BLaER1 (cell line): ENCODE measurements at regions not wholly inside any gene's neighbourhood (a gene's known extent, or its start where the extent isn't known, plus 50 kb on each side); places are given as distances from the start of the nearest gene placed in this dataset.
A peak's percentile ranks its signal among the peaks of the same experiment; 100 is the strongest.
"Not testable (repeated sequence)": the region's sequence is repeated elsewhere in the genome, so short reads cannot be mapped to it uniquely, and the experiment has no call there.

Source experiments
- H3K27ac ChIP-seq: shearing (Covaris generic); formaldehyde crosslinking; 2 replicates; pipeline ENCODE4 v1.8.1; 2022
- H3K27me3 ChIP-seq: shearing (Covaris generic); formaldehyde crosslinking; 2 replicates; pipeline ENCODE4 v1.8.1; 2022
- H3K36me3 ChIP-seq: shearing (Covaris generic); formaldehyde crosslinking; 2 replicates; pipeline ENCODE4 v1.8.1; 2022
- H3K4me1 ChIP-seq: shearing (Covaris generic); formaldehyde crosslinking; 2 replicates; pipeline ENCODE4 v1.8.1; 2022
- H3K4me2 ChIP-seq: shearing (Covaris generic); formaldehyde crosslinking; 2 replicates; pipeline ENCODE4 v1.8.1; 2022
- H3K4me3 ChIP-seq: shearing (Covaris generic); formaldehyde crosslinking; 2 replicates; pipeline ENCODE4 v1.8.1; 2022
- H3K9ac ChIP-seq: shearing (Covaris generic); formaldehyde crosslinking; 2 replicates; pipeline ENCODE4 v1.8.1; 2022
- H3K9me3 ChIP-seq: shearing (Covaris generic); formaldehyde crosslinking; 2 replicates; pipeline ENCODE4 v1.8.1; 2022
- H4K20me1 ChIP-seq: shearing (Covaris generic); formaldehyde crosslinking; 2 replicates; pipeline ENCODE4 v1.8.1; 2022
- Cebpa-rat ChIP-seq: shearing (Covaris generic); IDR thresholded peaks from 2 replicates; pipeline ENCODE4 v1.8.1; 2022

DNA sequence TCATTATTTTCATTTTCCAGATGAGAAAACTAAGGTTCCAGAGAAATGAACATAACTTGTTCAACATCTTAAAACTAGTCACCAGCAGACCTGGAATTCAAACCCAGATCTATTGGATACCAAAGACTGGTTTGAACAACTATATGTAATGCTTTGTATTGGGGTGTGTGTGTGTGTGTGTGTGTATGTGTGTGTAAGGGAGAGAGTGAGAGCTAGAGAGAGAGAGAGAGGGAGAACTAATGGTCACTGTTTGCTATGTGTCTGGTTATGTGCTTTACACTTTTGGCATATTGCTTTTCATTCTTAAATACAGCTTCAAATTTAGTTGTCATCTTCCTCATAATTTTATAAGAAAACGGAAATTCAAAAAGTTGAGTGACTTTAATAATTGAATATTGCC is 134.7 kb upstream of the ZNF217 start:
- TF ChIP-seq Cebpa-rat = no peak
- no peak overlapping the region for H3K9ac ChIP-seq
- H3K36me3 ChIP-seq = no peaks in the 10 kb centered on the region
- no peaks in the 10 kb centered on the region for H4K20me1 ChIP-seq
- H3K4me1 ChIP-seq = peaks cover 32% of the 10 kb centered on the region
- H3K27ac ChIP-seq = no peak overlapping the region
- H3K27me3 ChIP-seq = no peaks in the 10 kb centered on the region
- H3K4me3 ChIP-seq = no peak overlapping the region
- H3K4me2 ChIP-seq = no peak overlapping the region
- H3K9me3 ChIP-seq = peaks cover 10% of the 10 kb centered on the region

DNA sequence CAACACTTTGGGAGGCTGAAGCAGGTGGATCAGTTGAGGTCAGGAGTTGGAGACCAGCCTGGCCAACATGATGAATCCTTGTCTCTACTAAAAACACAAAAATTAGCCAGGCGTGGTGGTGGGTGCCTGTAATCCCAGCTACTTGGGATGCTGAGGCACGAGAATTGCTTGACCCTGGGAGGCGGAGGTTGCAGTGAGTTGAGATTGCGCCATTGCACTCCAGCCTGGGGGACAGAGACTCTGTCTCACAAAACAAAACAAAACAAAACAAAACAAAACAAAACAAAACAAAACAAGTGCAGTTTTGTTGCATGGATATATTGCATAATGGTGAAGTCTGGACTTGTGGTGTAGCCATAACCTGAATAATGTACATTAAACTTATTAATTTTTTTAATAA is 133.6 kb upstream of the ZNF217 start:
- H3K4me3 ChIP-seq, H3K4me2 ChIP-seq, H3K27me3 ChIP-seq, H3K9ac ChIP-seq, H3K36me3 ChIP-seq, H4K20me1 ChIP-seq, H3K9me3 ChIP-seq, H3K27ac ChIP-seq: not testable (repeated sequence)
- H3K4me1 ChIP-seq = peaks cover 32% of the 10 kb centered on the region

- no peaks in the 10 kb centered on the region for H3K9me3 ChIP-seq
- no peak overlapping the region for H3K9ac ChIP-seq
- no peaks in the 10 kb centered on the region for H3K36me3 ChIP-seq
- H3K4me2 ChIP-seq = no peak overlapping the region
- H3K27me3 ChIP-seq = no peaks in the 10 kb centered on the region
- H3K27ac ChIP-seq = no peak overlapping the region
- no peak overlapping the region for H3K4me3 ChIP-seq
- H3K4me1 ChIP-seq = peaks cover 32% of the 10 kb centered on the region
- no peak for TF ChIP-seq Cebpa-rat
- H4K20me1 ChIP-seq = no peaks in the 10 kb centered on the region
Measured at GRCh38 chr20:53725575-53725970, 131.9 kb upstream of the ZNF217 start.

DNA sequence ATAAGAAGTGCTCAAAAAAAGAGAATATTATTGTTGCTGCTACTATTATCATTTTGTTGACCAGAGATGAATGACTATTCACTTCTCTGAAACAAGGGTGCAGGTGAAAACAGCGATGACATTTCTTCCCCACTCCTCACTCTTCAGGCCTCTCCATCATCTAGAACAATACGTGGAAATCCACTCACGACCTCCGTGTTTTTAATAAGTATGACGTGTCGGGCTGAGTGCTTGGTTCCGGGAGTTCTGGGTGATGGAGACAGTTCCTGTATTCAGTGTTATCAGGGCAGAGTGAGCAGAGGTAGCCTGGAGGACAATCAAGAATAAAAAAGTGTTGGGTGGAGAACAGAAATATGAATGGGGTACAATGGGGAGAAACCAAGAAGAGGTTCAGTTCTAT is 130.0 kb upstream of the ZNF217 start:
- Histone ChIP-seq H3K27ac (no peak overlapping the region), H3K4me3 (no peak overlapping the region), H3K9me3 (no peaks in the 10 kb centered on the region), H3K36me3 (no peaks in the 10 kb centered on the region), H4K20me1 (no peaks in the 10 kb centered on the region), H3K9ac (no peak overlapping the region), H3K4me2 (no peak overlapping the region), H3K4me1 (peaks cover 14% of the 10 kb centered on the region), H3K27me3 (no peaks in the 10 kb centered on the region)
- TF ChIP-seq Cebpa-rat = no peak

DNA sequence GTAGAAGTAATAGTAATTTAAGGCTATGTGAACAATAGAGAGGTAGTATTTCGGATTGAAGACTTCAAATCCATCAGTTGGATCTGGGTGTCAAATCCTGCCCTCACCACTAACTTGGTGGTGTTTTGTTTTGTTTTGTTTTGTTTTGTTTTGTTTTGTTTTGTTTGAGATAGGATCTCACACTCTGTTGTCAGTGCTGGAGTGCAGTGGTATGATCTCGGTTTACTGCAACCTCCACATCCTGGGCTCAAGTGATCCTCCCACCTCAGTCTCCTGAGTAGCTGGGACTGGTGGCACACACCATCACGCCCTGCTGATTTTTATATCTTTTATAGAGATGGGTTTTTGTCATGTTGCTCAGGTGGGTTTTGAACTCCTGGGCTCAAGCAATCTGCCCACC is 129.4 kb upstream of the ZNF217 start:
- H3K9me3 ChIP-seq = no peaks in the 10 kb centered on the region
- TF ChIP-seq Cebpa-rat = no peak
- H3K36me3 ChIP-seq = no peaks in the 10 kb centered on the region
- H3K9ac ChIP-seq = no peak overlapping the region
- H3K4me3 ChIP-seq = no peak overlapping the region
- H3K4me1 ChIP-seq = peaks cover 14% of the 10 kb centered on the region
- H3K4me2 ChIP-seq = no peak overlapping the region
- no peaks in the 10 kb centered on the region for H3K27me3 ChIP-seq
- H4K20me1 ChIP-seq = no peaks in the 10 kb centered on the region
- H3K27ac ChIP-seq = no peak overlapping the region

DNA sequence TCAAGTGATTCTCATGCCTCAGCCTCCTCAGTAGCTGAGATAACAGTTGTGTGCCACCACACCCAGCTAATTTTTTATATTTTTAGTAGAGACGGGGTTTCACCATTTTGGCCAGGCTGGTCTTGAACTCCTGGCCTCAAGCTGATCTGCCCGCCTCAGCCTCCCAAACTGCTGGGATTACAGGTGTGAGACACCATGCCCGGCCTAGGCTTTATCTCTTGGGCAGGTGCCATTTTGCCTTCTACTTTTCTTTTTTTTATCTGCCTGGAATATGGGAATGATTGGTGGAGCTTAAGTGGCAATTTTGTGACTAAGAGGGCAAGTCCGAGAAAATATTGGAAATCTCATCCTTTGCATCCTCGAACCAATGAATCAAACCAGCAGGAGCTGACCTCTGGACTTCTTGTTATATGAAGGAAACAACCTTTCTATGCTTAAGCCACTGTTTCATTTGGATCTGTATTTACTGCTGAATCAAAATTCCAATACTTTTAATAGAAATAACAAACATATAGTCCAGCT is 128.9 kb upstream of the ZNF217 start:
- Histone ChIP-seq H3K27ac (no peak overlapping the region), H3K4me1 (peaks cover 14% of the 10 kb centered on the region), H3K4me3 (no peak overlapping the region), H3K9ac (no peak overlapping the region), H3K4me2 (no peak overlapping the region), H3K9me3 (no peaks in the 10 kb centered on the region), H4K20me1 (no peaks in the 10 kb centered on the region), H3K36me3 (no peaks in the 10 kb centered on the region), H3K27me3 (no peaks in the 10 kb centered on the region)
- TF ChIP-seq Cebpa-rat = no peak

DNA sequence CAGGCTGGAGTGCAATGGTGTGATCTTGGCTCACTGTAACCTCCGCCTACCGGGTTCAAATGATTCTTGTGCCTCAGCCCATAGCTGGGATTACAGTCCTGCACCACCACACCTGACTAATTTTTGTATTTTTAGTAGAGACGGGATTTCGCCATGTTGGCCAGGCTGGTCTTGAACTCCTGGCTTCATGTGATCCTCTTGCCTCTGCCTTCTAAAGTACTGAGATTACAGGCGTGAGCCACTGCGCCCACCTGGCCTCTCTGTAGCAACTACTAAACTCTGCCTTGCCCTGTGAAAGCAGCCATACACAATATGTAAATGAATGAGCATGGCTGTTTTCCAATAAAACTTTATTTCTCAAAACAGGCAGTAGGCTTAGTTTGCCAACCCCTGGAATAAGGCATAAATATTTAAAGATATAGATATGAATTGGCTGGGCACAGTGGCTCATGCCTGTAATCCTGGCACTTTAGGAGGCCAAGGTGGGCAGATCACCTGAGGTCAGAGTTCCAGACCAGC is 127.9 kb upstream of the ZNF217 start:
- H3K27ac ChIP-seq, H3K36me3 ChIP-seq, H3K9ac ChIP-seq, H4K20me1 ChIP-seq, H3K4me3 ChIP-seq, H3K27me3 ChIP-seq, H3K9me3 ChIP-seq: not testable (repeated sequence)
- Histone ChIP-seq H3K4me2 (peak overlapping the region; percentile 9), H3K4me1 (peaks cover 14% of the 10 kb centered on the region)

DNA sequence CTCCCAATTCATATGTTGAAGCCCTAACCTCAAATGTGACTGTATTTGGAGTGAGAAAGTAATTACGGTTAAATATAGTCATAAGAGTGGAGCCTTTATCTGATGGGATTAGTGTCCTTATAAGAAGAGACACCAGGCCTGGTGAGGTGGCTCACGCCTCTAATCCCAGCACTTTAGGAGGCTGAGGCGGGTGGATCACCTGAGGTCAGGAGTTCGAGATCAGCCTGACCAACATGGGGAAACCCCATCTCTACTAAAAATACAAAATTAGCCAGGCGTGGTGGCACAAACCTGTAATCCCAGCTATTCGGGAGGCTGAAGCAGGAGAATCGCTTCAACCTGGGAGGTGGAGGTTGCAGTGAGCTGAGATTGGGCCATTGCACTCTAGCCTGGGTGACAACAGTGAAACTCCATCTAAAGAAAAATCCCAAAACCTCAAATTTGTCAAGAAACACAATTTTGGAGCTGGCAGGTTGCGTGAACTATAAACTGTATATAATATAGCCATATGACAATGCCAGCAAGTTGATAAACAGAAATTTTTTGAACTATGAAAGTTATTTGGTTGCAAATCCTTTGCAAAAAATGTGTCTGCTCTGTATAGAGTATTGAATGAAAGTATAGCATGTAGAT is 125.6 kb upstream of the ZNF217 start:
- not testable (repeated sequence) for H3K9ac ChIP-seq, H3K9me3 ChIP-seq, H3K27me3 ChIP-seq, H4K20me1 ChIP-seq, H3K4me2 ChIP-seq, H3K36me3 ChIP-seq, H3K27ac ChIP-seq, H3K4me1 ChIP-seq, H3K4me3 ChIP-seq

DNA sequence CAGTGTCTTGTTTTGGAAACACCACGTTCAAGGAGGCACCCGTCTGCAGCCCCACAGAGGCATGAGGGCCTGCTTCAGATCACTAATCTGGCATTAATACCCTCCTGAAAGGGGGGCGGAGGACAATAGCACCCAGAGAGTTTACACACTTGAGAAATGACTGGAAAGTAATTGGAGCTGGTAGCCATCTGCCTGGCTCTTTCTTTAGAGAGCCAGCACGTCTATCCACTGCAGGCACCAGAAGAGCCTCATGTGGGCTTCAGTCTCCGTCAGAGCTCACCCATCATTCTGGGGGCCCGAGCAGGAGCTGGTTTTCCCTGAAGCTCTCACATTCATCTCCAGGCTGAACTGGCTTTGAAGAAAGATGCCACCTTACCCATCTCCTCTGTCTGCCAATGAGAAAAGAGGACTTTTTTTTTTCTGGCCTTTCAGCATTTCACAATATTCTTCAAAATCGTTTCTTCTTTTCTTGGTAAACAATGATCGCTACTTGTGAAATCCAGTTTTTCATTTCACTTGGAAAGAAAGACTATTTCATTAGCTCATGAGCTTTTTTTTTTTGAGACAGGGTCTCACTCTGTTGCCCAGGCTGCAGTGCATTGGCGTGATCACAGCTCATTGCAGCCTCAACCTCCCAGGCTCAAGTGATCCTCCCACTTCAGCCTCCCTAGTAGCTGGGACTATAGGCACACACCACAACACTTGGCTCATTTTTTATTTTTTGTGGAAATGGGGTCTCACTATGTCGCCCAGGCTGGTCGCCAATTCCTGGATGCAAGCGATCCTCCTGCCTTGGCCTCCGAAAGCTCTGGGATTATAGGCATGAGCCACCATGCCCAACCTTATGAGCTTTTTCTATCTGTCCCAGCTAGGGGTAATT is 124.7 kb upstream of the ZNF217 start:
- Histone ChIP-seq H4K20me1 (no peaks in the 10 kb centered on the region), H3K4me1 (peaks cover 9% of the 10 kb centered on the region), H3K36me3 (no peaks in the 10 kb centered on the region), H3K27ac (no peak overlapping the region), H3K9ac (no peak overlapping the region), H3K9me3 (no peaks in the 10 kb centered on the region), H3K4me2 (no peak overlapping the region), H3K4me3 (no peak overlapping the region), H3K27me3 (no peaks in the 10 kb centered on the region)
- no peak for TF ChIP-seq Cebpa-rat

DNA sequence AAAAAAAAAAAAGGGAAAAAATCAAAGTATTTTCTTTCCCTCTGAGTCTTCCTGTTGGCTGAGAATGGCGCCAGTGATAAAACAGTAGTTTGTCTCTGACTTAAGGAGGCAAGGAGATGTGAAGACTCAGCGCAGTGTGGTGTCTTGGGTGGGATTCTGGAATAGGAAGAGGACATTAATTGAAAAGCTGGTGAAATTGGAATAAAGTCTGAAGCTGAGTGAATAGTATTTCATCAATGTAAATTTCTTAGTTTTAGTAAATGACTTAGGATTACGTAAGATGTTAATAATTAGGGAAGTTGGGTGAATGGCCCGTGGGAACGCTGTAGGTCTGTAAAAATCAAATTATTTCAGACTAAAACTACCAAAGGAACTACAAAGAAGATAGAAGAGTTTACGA is 122.8 kb upstream of the ZNF217 start:
- Histone ChIP-seq H3K9me3 (no peaks in the 10 kb centered on the region), H3K9ac (no peak overlapping the region), H3K4me3 (no peak overlapping the region), H3K27me3 (no peaks in the 10 kb centered on the region), H3K4me2 (no peak overlapping the region), H3K4me1 (peaks cover 14% of the 10 kb centered on the region), H4K20me1 (no peaks in the 10 kb centered on the region), H3K36me3 (no peaks in the 10 kb centered on the region), H3K27ac (no peak overlapping the region)
- TF ChIP-seq Cebpa-rat = no peak
